Left ventricle myocardium superior (tissue), 1 donor: ENCODE measurements at regions not wholly inside any gene's neighbourhood (a gene's known extent, or its start where the extent isn't known, plus 50 kb on each side); places are given as distances from the start of the nearest gene placed in this dataset.

Experiments used
- ATAC-seq: fragments of 200-7000 bp; cut with Tn5 transposase; one replicate; pipeline ENCODE4 v1.9.1; 2020; ENCODE audit warnings: mild to moderate bottlenecking, moderate library complexity
- DNase-seq: peaks from one replicate; pipeline ENCODE4 v3.0.0-alpha.2; 2020
- intact Hi-C: fragments of 100-400 bp; cut with micrococcal nuclease; formaldehyde crosslinking; loops from one replicate; pipeline ENCODE4 v1.11.0; 2022
- donor health status: DM: no; HTN: yes; CAD: no; lungs with severe emphysema.

DNA sequence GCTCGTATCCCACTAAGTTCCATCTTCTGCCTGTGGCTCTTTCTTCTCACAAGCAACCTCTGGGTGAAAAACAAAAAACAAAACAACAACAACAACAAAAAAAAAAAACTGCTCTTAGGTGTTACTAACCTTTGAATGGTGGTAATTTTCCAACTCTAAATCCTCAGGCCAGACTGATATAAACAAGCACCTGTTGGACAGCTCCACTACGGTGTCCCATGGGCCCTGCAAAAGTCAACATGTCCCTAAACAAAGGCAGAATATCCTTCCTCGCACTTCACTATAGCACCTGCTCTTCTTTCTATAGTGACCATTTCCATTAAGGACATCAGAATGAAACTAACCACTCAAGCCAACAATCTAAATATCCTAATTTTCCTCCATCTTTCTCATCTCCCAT lies 54.6 kb upstream of the PARM1 start:
- intact Hi-C loops: loop anchor here (10.0 kb wide), 1 partner anchor 246 kb away; no protein-coding TSS in a partner anchor

DNA sequence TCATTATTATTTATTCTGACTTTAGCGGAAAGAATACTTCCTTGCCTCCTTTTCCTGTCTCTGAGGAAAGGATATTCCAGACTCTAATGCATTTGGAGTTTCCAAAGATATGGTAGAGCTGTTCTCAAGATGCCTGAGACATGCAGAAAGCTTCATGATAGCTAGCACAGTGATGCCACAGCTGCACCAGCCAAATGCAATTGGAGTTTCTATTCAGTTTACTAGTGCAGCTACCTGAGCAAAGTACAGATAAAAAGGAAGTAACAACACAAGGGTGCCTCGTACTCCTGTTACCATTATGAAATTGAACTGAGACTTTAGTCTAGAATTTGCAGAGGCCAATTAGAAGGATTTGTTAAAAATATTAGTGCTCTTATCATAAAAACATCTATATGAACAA lies 57.5 kb upstream of the PARM1 start:
- intact Hi-C loops: loop anchor here (2.0 to 10.0 kb wide), 2 partner anchors 57 to 249 kb away; partner anchors contain the start of gene PARM1
- DNase-seq (no peak), ATAC-seq (no peak)

More for the DNA sequence above, 54.6 kb upstream of the PARM1 start:
- ATAC-seq: no peak
- no peak for DNase-seq

DNA sequence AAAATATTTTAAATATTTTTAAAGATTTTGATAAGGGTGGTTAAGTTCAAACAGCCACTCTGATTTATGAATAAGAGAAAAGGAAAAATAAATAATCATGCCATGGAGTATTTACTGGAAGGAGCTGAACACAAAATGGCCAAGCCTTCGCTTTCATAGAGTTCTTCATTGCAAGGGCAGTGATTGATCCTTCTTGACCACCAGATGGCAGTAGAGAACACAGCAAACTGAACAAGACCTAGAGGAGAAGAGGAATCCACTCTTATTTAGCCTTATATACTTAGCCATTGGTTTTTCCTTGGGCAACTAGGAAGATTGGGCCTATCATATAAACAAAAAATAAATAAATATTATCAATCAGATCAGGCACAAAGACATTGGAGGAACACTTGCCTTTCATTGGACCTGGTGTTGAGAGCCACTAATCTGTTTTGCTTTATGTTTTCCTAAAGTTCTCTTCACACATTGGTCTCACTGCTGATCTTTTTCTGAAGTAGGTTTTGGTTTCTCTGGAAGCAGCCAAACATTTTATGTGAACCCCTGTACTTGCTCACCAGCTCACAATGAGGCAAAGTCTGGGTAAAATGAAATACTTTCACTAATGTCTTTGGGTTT lies 58.1 kb upstream of the PARM1 start:
- intact Hi-C loops: loop anchor here (2.0 to 10.0 kb wide), 2 partner anchors 58 to 250 kb away; partner anchors contain the start of gene PARM1
- DNase-seq (no peak), ATAC-seq (peak; percentile 84)

DNA sequence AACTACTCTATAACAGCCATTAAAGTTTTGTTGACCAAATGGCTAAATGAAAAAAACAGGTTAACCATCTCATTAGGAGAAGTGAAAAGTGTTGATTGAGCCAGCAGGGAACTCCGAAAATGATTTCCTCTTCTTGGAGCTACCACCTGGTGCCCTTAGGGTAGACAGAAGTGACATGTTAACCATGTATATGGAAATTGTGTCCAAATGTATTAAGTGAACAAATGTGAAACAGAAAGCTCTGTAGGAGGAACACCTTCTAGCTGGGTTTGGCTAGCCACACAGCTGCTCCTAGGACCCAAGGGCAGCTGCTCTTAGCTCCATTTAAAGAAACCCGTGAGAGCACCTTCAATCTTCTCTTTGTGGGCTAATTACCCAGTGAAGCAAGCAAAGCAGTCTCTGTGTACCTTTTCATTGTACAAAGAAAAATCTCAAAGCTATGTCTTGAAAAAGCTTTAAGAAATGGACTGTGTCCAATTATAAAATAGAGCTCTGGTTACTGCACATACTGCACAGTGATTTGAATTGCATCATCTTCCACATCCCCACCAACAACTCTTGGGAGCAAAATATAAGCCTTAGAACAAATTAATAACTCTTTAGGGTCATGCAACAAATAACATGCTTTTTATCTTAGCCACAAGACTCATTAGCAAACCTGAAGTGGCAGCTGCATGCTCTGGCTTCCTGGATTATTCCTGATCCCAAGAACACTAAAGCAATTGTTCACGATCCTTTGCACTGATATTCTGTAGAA lies 59.2 kb upstream of the PARM1 start:
- no peak for DNase-seq
- no peak for ATAC-seq
- intact Hi-C loops: loop anchor here (2.0 to 10.0 kb wide), 2 partner anchors 59 to 251 kb away; partner anchors contain the start of gene PARM1

DNA sequence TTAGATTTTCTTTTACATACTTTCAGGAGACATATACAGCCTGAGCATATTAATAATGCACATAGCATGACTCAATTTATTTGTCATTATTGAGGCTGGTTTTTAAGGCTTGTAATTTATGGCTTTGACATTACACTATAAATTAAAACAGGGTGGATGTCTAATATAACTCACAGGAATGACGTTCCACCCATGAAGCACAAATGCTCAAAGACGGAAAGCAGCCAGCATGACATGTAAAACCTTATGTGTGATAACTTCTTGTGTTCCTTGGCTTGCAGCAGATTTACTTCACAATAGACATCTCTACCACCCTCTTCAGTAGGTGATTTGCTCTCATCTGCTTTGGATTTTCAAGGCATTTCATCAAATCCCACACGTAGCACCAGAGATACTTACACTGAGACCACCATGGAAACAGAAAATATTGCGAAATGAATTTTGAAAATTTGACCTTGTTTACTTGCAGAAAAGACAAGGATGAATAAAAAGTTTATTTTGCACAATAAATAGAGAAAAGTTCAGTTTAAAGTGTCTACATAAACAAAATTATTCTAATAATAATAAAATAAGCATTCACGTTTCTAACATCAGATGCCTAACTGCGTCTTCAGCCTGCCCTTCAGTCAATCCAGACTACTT lies 64.7 kb upstream of the BTC start:
- intact Hi-C loops: no loop called here
- DNase-seq: no peak
- no peak for ATAC-seq

DNA sequence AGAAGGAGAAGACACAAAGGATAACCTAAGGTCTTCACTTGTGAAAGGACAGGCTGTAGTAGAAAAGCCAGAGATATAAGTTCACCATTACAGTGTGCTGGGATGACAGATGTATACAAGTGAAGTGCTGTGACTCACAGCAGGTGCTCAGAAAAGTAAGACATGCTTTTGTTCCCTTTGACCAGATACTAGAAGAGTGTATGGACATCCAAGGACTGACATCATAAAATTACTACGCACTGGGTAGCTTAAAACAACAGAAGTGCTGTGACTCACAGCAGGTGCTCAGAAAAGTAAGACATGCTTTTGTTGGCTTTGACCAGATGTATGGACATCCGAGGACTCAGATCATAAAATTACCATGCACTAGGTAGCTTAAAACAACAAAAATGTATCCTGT lies 61.6 kb upstream of the BTC start:
- DNase-seq (no peak), ATAC-seq (no peak)
- intact Hi-C loops: no loop called here

DNA sequence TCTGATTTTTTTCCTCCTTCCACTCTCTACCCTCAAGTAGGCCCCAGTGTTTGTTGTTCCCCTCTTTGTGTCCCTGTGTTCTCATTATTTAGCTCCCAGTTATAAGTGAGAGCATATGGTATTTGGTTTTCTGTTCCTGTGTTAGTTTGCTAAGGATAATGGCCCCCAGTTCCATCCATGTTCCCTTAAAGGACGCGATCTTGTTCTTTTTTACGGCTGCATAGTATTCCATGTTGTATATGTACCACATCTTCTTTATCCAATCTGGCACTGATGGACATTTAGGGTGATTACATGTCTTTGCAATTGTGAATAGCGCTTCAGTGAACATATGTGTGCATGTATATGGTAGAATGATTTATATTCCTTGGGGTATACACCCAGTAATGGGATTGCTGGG lies 54.5 kb upstream of the BTC start:
- intact Hi-C loops: no loop called here
- no peak for DNase-seq

DNA sequence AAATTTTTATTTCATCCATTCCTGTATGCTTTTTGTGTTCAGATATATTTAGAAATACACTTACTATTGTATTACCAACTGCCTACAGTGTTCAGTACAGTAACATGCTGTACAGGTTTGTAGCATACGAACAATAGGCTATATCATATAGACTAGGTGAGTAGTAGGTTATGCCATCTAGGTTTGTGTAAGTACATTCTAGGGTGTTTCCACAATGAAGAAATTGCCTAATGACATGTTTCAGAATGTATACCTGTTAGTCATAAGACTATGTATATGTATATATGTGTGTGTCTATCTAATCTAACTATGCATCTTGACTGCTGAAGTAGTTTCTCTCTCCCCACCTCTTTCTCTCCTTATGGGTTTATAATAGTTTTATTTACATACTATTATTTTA lies 51.5 kb upstream of the BTC start:
- intact Hi-C loops: no loop called here
- ATAC-seq (no peak), DNase-seq (no peak)

More for the DNA sequence above, 54.5 kb upstream of the BTC start:
- no peak for ATAC-seq
